ENCODE measurements at regions not wholly inside any gene's neighbourhood (a gene's known extent, or its start where the extent isn't known, plus 50 kb on each side); places are given as distances from the start of the nearest gene placed in this dataset.
A peak's percentile ranks its signal among the peaks of the same experiment; 100 is the strongest.

DNA sequence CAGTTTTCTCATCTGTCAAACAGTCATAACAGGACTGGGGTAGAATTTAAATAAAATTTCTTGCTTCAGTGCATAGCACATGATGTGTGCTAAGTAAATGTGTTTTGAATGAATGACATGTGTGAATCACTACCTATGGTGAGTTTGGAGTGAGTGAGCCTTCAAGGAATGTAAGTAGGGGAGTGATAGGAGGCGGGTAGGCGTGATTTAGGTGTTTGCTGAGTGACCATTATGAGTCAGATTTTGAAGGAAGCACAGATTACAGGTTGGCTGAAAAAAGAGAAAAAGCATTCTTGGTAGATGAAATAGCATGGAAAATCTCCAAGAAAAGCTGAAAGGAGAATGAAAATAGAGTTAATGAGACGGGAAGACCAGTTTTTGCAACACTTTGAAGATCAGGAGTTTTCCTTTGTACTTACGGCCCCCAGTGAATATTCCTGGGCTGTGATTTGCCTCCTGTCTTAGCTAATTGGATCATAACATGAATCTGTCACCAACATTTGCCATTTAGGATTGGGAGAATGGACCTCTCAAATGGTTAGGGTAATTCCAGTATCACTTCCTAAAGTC is 136.9 kb upstream of the GATA6 start:
- H3K27me3 ChIP-seq (ENCODE audit: control insufficient read depth in 1 of 2, insufficient read depth in 2 of 2, low read length in 2 of 2) = no peaks in the 10 kb centered on the region
- no peaks in the 10 kb centered on the region for H3K36me3 ChIP-seq (ENCODE audit: control insufficient read depth in 1 of 2, insufficient read depth in 2 of 2, low read length in 2 of 2)
- no peak overlapping the region for H3K9ac ChIP-seq (ENCODE audit: low read depth in 1 of 2, low read length in 2 of 2)
- no peak overlapping the region for H3K4me3 ChIP-seq (ENCODE audit: low read depth in 1 of 2, low read length in 2 of 2)
- H3K27ac ChIP-seq (ENCODE audit: low read depth, low read length) = no peak overlapping the region
- H3K4me1 ChIP-seq (ENCODE audit: control insufficient read depth in 1 of 2, insufficient read depth in 2 of 2, low read length in 2 of 2) = peaks cover 4 to 7% of the 10 kb centered on the region in 2 donors
- H3K9me3 ChIP-seq (ENCODE audit: control insufficient read depth in 1 of 2, low read length in 2 of 2) = no peaks in the 10 kb centered on the region

DNA sequence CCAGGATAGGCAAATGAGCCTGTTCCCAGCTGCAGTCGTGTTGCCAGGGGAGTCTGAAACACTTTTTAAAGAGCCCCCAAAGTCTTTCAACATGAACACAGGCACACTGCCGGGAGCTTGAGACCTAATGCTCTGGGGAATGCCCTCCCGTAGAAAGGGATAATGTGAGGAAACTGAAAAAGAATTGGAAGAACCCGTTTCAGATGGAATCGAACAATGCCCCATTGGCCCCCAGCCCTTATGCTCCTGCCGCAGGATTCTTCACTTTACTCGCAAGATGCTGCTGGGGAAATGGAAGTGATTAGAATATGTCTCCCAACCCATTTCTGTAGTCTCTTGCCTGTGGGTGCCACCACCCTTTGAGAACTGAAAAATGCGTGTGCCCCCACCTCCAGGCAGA is 136.3 kb upstream of the GATA6 start:
- no peak overlapping the region for H3K27ac ChIP-seq (ENCODE audit: low read depth, low read length)
- no peaks in the 10 kb centered on the region for H3K36me3 ChIP-seq (ENCODE audit: control insufficient read depth in 1 of 2, insufficient read depth in 2 of 2, low read length in 2 of 2)
- no peak overlapping the region for H3K9ac ChIP-seq (ENCODE audit: low read depth in 1 of 2, low read length in 2 of 2)
- no peaks in the 10 kb centered on the region for H3K27me3 ChIP-seq (ENCODE audit: control insufficient read depth in 1 of 2, insufficient read depth in 2 of 2, low read length in 2 of 2)
- H3K4me1 ChIP-seq (ENCODE audit: control insufficient read depth in 1 of 2, insufficient read depth in 2 of 2, low read length in 2 of 2) = peaks cover 4 to 7% of the 10 kb centered on the region in 2 donors
- no peak overlapping the region for H3K4me3 ChIP-seq (ENCODE audit: low read depth in 1 of 2, low read length in 2 of 2)
- no peaks in the 10 kb centered on the region for H3K9me3 ChIP-seq (ENCODE audit: control insufficient read depth in 1 of 2, low read length in 2 of 2)

DNA sequence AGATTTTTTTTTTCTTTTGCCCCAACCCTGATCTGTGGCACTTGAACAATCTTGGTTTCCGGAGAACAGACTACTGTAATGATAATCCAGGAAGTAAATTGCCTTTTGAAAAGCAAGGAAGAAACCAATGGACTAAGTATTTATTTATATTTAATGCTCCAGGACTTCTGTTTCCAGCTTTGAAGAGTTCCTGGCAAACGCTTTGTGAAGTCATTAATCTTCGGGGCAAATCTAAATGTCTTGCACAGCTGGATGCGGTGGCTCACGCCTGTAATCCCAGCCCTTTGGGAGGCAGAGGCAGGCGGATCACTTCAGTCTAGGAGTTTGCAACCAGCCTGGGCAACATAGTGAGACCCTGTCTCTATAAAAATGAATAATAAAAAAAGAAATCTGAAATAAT is 135.1 kb upstream of the GATA6 start:
- Histone ChIP-seq H3K27me3 (ENCODE audit: control insufficient read depth in 1 of 2, insufficient read depth in 2 of 2, low read length in 2 of 2) (no peaks in the 10 kb centered on the region), H3K4me1 (ENCODE audit: control insufficient read depth in 1 of 2, insufficient read depth in 2 of 2, low read length in 2 of 2) (peaks cover 4 to 7% of the 10 kb centered on the region in 2 donors), H3K9ac (ENCODE audit: low read depth in 1 of 2, low read length in 2 of 2) (no peak overlapping the region), H3K9me3 (ENCODE audit: control insufficient read depth in 1 of 2, low read length in 2 of 2) (no peaks in the 10 kb centered on the region), H3K4me3 (ENCODE audit: low read depth in 1 of 2, low read length in 2 of 2) (no peak overlapping the region), H3K36me3 (ENCODE audit: control insufficient read depth in 1 of 2, insufficient read depth in 2 of 2, low read length in 2 of 2) (no peaks in the 10 kb centered on the region), H3K27ac (ENCODE audit: low read depth, low read length) (no peak overlapping the region)

DNA sequence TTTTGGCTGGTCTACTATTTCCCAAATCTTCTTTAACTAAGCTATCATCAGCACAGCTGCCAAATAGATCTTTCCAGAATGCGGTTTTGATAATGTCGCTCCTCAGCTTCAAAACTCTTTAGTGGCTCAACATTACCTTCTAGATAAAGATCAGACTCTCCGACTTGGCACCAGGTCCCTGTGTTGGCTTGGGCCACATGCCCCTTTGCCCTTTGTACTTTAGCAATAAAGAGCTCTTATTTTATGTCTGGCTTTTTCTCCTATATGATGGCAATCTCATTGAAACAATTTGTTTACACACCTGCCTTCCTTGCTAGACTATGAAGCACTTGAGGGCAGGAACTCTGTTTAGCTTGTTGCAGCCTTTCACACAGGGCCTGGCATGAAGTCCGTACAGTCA is 128.9 kb upstream of the GATA6 start:
- Histone ChIP-seq H3K9ac (ENCODE audit: low read depth in 1 of 2, low read length in 2 of 2) (no peak overlapping the region), H3K9me3 (ENCODE audit: control insufficient read depth in 1 of 2, low read length in 2 of 2) (no peaks in the 10 kb centered on the region), H3K36me3 (ENCODE audit: control insufficient read depth in 1 of 2, insufficient read depth in 2 of 2, low read length in 2 of 2) (no peaks in the 10 kb centered on the region), H3K27ac (ENCODE audit: low read depth, low read length) (no peak overlapping the region), H3K4me1 (ENCODE audit: control insufficient read depth in 1 of 2, insufficient read depth in 2 of 2, low read length in 2 of 2) (peaks cover 20 to 27% of the 10 kb centered on the region in 2 donors), H3K27me3 (ENCODE audit: control insufficient read depth in 1 of 2, insufficient read depth in 2 of 2, low read length in 2 of 2) (no peaks in the 10 kb centered on the region), H3K4me3 (ENCODE audit: low read depth in 1 of 2, low read length in 2 of 2) (no peak overlapping the region)

DNA sequence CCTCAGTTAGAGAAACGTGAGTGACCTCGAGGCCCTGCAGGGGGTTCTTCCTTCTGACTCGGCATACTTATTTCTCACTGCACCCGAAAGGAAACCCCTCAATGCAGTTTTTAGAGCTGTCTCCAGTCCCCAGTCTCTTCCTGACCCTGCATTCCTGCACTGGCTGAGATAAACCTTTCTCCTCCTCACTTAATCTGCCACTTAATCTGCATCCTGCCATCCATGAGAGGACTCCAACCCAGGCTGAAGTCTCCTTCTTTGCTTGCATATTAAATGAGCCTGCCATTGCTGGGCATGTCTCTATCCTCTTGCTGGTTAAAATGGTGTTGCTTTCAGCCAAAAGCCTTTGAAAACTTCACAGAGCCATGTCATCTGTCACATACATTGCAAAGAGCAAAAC is 125.6 kb upstream of the GATA6 start:
- Histone ChIP-seq H3K9ac (ENCODE audit: low read depth in 1 of 2, low read length in 2 of 2) (no peak overlapping the region), H3K4me3 (ENCODE audit: low read depth in 1 of 2, low read length in 2 of 2) (no peak overlapping the region), H3K27me3 (ENCODE audit: control insufficient read depth in 1 of 2, insufficient read depth in 2 of 2, low read length in 2 of 2) (no peaks in the 10 kb centered on the region), H3K9me3 (ENCODE audit: control insufficient read depth in 1 of 2, low read length in 2 of 2) (no peaks in the 10 kb centered on the region), H3K27ac (ENCODE audit: low read depth, low read length) (peak overlapping the region; percentile 5), H3K36me3 (ENCODE audit: control insufficient read depth in 1 of 2, insufficient read depth in 2 of 2, low read length in 2 of 2) (no peaks in the 10 kb centered on the region), H3K4me1 (ENCODE audit: control insufficient read depth in 1 of 2, insufficient read depth in 2 of 2, low read length in 2 of 2) (peaks cover 37 to 53% of the 10 kb centered on the region in 2 donors)

DNA sequence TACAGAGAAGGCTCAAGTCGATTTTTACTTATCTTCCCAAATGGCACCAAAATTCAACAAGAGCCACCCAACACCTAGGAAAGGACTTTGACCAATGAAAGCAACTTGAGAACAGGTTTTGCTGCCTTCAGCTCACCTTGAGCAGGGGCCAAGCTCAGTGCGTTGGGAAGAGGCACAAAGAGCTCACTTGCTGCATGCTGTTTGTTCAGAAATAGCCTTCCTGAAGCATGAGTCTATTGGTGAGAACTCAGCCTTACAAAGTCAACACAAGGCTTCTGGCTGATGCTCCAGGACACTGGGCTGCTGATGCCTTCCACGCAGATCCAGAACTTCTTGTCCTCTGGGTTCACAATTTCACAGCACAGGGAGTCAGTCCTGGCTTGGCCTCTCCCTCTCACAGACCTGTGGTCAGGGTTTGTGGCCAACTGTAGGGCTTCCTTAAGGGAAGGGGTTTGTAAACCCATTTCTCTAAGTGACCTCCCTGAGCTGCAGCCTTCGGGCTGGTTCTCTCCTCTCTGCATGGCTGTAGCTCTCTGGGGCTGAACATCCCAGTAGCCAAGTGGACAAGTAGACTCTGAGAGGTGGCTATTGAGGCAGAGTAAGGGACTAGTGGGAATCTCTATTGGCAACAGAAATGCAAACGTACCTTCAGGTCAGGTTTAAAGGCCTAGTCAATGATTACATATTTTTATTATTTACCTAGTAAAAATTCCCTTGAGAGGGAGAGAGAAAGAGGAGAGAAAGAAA is 124.7 kb upstream of the GATA6 start:
- Histone ChIP-seq H3K9ac (ENCODE audit: low read depth in 1 of 2, low read length in 2 of 2) (peak overlapping the region; percentile 26 to 55), H3K27ac (ENCODE audit: low read depth, low read length) (peak overlapping the region; percentile 90)

DNA sequence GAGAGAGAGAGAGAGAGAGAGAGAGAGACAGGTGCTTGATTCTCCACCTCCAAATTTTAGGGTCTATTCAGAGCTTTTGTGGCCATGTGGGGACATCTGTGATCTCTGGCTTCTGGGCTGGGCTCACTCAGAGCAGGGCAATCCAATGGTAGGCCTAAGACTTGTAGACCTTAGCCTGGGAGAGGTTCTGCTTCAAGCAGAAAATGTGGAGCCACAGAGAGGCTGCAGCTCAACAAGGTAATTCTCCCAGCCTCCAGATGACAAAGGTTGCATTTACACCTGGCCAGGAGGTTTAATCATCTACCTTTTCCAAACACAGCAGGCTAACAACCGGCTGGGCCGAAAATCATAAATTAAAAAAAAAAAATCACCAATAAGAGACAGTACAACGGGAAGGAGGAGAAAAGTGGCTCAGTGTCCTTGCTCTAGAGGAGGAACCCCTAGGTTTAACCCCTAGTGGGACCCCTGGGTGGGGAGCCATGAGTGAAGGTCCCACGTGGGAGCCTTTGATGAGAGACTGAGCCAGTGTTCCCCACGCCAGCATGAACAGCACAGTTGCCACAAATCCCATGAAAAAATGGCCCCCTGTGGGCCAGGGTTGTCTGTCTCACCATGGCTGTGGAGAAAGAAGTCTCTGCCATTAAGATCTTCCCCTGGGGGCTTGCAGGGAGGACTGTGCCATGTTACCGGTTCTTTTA is 124.0 kb upstream of the GATA6 start:
- Histone ChIP-seq H3K4me3 (ENCODE audit: low read depth in 1 of 2, low read length in 2 of 2) (no peak overlapping the region), H3K27ac (ENCODE audit: low read depth, low read length) (peak overlapping the region; percentile 90), H3K9me3 (ENCODE audit: control insufficient read depth in 1 of 2, low read length in 2 of 2) (no peaks in the 10 kb centered on the region), H3K36me3 (ENCODE audit: control insufficient read depth in 1 of 2, insufficient read depth in 2 of 2, low read length in 2 of 2) (no peaks in the 10 kb centered on the region), H3K4me1 (ENCODE audit: control insufficient read depth in 1 of 2, insufficient read depth in 2 of 2, low read length in 2 of 2) (peaks cover 37 to 58% of the 10 kb centered on the region in 2 donors), H3K9ac (ENCODE audit: low read depth in 1 of 2, low read length in 2 of 2) (peak overlapping the region in 1 of 2 donors; percentile 55), H3K27me3 (ENCODE audit: control insufficient read depth in 1 of 2, insufficient read depth in 2 of 2, low read length in 2 of 2) (no peaks in the 10 kb centered on the region)

More for the DNA sequence above, 124.7 kb upstream of the GATA6 start:
- H3K4me1 ChIP-seq (ENCODE audit: control insufficient read depth in 1 of 2, insufficient read depth in 2 of 2, low read length in 2 of 2) = peaks cover 37 to 58% of the 10 kb centered on the region in 2 donors
- peak overlapping the region; percentile 38 to 54 for H3K4me3 ChIP-seq (ENCODE audit: low read depth in 1 of 2, low read length in 2 of 2)
- H3K27me3 ChIP-seq (ENCODE audit: control insufficient read depth in 1 of 2, insufficient read depth in 2 of 2, low read length in 2 of 2) = no peaks in the 10 kb centered on the region
- no peaks in the 10 kb centered on the region for H3K36me3 ChIP-seq (ENCODE audit: control insufficient read depth in 1 of 2, insufficient read depth in 2 of 2, low read length in 2 of 2)
- no peaks in the 10 kb centered on the region for H3K9me3 ChIP-seq (ENCODE audit: control insufficient read depth in 1 of 2, low read length in 2 of 2)

DNA sequence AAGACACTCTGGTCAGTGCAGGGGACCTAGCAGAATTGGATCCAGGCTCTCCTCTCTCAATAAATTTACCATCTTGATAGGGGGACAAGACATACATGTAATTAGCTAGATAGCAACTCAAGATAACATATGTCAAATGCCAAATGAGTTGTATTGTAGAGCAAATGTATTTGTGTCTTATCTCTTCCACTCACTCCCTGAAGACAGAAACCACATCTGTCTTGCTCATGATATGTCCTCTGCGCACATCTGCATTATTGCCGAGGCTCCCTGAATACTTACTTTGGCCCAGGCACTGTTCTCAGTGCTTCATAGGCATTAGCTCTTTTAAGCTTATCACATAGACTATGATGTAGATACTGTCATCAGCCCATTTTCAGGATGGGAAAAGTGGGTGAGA is 122.9 kb upstream of the GATA6 start:
- Histone ChIP-seq H3K9ac (ENCODE audit: low read depth in 1 of 2, low read length in 2 of 2) (no peak overlapping the region), H3K27ac (ENCODE audit: low read depth, low read length) (no peak overlapping the region), H3K4me1 (ENCODE audit: control insufficient read depth in 1 of 2, insufficient read depth in 2 of 2, low read length in 2 of 2) (peaks cover 37 to 57% of the 10 kb centered on the region in 2 donors), H3K36me3 (ENCODE audit: control insufficient read depth in 1 of 2, insufficient read depth in 2 of 2, low read length in 2 of 2) (no peaks in the 10 kb centered on the region), H3K27me3 (ENCODE audit: control insufficient read depth in 1 of 2, insufficient read depth in 2 of 2, low read length in 2 of 2) (no peaks in the 10 kb centered on the region), H3K4me3 (ENCODE audit: low read depth in 1 of 2, low read length in 2 of 2) (no peak overlapping the region), H3K9me3 (ENCODE audit: control insufficient read depth in 1 of 2, low read length in 2 of 2) (no peaks in the 10 kb centered on the region)

DNA sequence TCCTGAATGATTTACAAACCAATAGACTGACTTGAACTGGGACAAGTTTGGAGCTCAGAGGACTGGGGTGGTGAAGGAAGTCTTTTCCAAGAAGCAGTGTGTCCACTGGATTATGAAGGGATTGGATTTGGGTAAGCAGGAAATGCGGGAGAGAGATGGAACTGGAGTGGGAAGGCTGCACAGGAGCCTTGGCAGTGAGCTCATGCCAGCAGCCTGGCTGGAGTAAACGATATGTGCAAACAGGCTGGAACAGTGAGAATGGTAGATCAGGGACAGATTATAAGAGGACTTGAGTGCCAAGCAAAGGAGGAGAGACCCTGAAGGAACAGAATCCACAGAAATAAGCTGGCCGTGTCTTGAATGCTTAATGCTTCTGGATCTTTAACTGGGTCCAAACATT is 121.9 kb upstream of the GATA6 start:
- Histone ChIP-seq H3K9me3 (ENCODE audit: control insufficient read depth in 1 of 2, low read length in 2 of 2) (no peaks in the 10 kb centered on the region), H3K36me3 (ENCODE audit: control insufficient read depth in 1 of 2, insufficient read depth in 2 of 2, low read length in 2 of 2) (no peaks in the 10 kb centered on the region), H3K4me3 (ENCODE audit: low read depth in 1 of 2, low read length in 2 of 2) (no peak overlapping the region), H3K27ac (ENCODE audit: low read depth, low read length) (no peak overlapping the region), H3K4me1 (ENCODE audit: control insufficient read depth in 1 of 2, insufficient read depth in 2 of 2, low read length in 2 of 2) (peaks cover 37 to 52% of the 10 kb centered on the region in 2 donors), H3K27me3 (ENCODE audit: control insufficient read depth in 1 of 2, insufficient read depth in 2 of 2, low read length in 2 of 2) (no peaks in the 10 kb centered on the region), H3K9ac (ENCODE audit: low read depth in 1 of 2, low read length in 2 of 2) (no peak overlapping the region)

DNA sequence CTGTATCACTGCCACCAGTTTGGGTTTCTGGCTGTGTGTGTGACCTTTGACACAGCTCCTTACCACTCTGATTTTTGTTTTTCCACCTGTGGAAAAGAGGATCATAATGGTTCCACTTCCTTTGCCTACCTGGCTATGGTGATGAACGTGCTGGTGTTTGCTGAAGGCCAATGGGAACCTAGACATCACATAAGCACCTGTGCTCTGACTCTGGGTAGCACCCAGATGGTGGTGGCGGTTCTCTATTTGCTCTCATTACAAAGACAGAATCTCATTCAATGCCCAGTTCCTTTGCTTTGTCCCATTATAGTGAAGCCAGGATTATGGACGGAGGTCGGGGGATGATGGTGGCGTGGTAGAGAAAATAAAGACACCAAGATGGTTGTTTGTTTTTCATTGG is 121.2 kb upstream of the GATA6 start:
- Histone ChIP-seq H3K4me3 (ENCODE audit: low read depth in 1 of 2, low read length in 2 of 2) (no peak overlapping the region), H3K27ac (ENCODE audit: low read depth, low read length) (no peak overlapping the region), H3K9me3 (ENCODE audit: control insufficient read depth in 1 of 2, low read length in 2 of 2) (no peaks in the 10 kb centered on the region), H3K36me3 (ENCODE audit: control insufficient read depth in 1 of 2, insufficient read depth in 2 of 2, low read length in 2 of 2) (no peaks in the 10 kb centered on the region), H3K9ac (ENCODE audit: low read depth in 1 of 2, low read length in 2 of 2) (no peak overlapping the region), H3K27me3 (ENCODE audit: control insufficient read depth in 1 of 2, insufficient read depth in 2 of 2, low read length in 2 of 2) (no peaks in the 10 kb centered on the region), H3K4me1 (ENCODE audit: control insufficient read depth in 1 of 2, insufficient read depth in 2 of 2, low read length in 2 of 2) (peaks cover 34 to 46% of the 10 kb centered on the region in 2 donors)
